ES-I3 (cell line): ENCODE measurements at regions not wholly inside any gene's neighbourhood (a gene's known extent, or its start where the extent isn't known, plus 50 kb on each side); places are given as distances from the start of the nearest gene placed in this dataset.
"Not testable (repeated sequence)": the region's sequence is repeated elsewhere in the genome, so short reads cannot be mapped to it uniquely, and the experiment has no call there.

Source experiments
- H3K36me3 ChIP-seq: 2 replicates; pipeline ENCODE4 v1.6.1; 2013; ENCODE audit warnings: mild to moderate bottlenecking, low read length, control low read depth, moderate library complexity; ENCODE audit not compliant: insufficient read depth
- H3K4me1 ChIP-seq: 2 replicates; pipeline ENCODE4 v1.6.1; 2013; ENCODE audit warnings: mild to moderate bottlenecking, control low read depth, low read length; ENCODE audit not compliant: insufficient read depth
- H3K9ac ChIP-seq: 2 replicates; pipeline ENCODE4 v1.6.1; 2013; ENCODE audit warnings: low read depth, mild to moderate bottlenecking, low read length, moderate library complexity
- H3K9me3 ChIP-seq: 2 replicates; pipeline ENCODE4 v1.6.1; 2013; ENCODE audit warnings: mild to moderate bottlenecking, low read length, moderate library complexity; ENCODE audit not compliant: control insufficient read depth, insufficient read depth

DNA sequence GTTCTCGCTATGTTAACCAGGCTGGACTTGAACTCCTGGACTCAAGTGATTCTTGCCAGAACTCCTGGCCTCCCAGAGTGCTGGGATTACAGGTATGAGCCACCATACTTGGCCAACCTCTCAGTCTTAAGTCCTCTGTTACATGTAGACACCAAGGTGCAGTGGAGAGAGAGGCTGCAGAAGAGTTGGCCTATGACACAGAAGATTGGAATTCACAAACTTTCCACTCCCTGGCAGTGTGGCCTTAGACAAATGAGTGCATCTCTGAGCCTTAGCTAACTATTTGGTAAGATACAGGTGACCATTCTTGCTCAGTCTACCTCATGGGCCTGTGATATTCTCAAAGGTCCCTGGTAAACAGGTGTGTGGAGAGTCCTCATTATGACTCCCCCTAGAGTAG, 159.7 kb downstream of the MYCN start:
- no peaks in the 10 kb centered on the region for H3K36me3 ChIP-seq
- no peaks in the 10 kb centered on the region for H3K9me3 ChIP-seq
- H3K4me1 ChIP-seq, result peaks cover 39% of the 10 kb centered on the region
- no peak overlapping the region for H3K9ac ChIP-seq

DNA sequence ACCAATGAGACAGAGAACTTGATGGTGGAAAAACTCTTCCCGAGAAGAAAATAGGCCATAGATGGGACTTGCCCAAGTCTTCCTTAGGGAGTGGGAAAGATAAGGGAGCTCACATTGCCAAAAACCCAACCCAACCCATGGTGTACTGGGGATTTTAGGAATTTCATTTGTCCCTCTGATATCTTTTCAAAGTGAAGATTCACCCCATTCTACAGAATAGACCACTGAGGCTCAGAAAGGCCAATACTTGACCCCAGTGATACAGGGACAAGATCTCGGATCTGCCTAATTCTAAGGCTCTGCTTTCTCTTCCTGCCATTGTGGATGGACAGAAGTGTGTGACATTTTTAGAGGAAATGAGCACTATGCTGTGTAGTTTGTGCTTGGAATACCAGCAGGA, 159.0 kb downstream of the MYCN start:
- Histone ChIP-seq H3K9me3 (no peaks in the 10 kb centered on the region), H3K36me3 (no peaks in the 10 kb centered on the region), H3K9ac (no peak overlapping the region), H3K4me1 (peaks cover 32% of the 10 kb centered on the region)

DNA sequence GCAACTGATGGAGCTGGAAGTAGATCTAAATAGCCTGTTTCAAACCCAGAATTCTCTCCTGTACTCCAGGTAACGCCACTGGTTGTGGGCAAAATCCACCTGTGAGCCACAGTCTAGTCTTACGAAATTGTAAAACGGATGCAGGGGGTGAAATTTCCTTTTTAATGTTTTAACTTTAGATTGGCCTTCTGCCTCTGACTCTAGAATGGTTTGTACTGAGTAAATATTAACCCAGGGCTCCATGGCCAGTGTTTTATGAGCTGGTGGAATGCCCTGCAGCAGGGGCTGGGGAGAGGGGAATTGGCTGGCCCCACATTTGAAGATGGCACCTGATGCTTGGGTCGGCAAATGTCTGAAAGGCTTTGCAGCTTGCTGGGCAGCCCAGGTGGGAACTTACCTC, 156.6 kb downstream of the MYCN start:
- H3K9ac ChIP-seq, result no peak overlapping the region
- no peaks in the 10 kb centered on the region for H3K36me3 ChIP-seq
- no peaks in the 10 kb centered on the region for H3K9me3 ChIP-seq
- H3K4me1 ChIP-seq, result peaks cover 12% of the 10 kb centered on the region

DNA sequence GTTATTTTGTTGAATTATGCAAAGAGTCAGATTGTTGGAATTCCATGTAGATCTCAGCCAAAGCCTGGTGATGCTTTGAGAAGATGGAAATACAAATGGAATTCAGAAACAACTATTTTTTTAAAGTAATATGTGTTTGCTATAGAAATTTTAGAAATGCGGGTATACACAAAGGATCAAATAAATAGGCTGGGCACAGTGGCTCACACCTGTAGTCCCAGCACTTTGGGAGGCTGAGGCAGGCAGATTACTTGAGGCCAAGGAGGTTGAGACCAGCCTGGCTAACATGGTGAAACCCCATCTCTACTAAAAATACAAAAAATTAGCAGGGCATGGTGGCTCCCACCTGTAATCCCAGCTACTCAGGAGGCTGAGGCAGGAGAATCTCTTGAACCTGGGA, 155.1 kb downstream of the MYCN start:
- H3K4me1 ChIP-seq, H3K9ac ChIP-seq, H3K36me3 ChIP-seq, H3K9me3 ChIP-seq: not testable (repeated sequence)

DNA sequence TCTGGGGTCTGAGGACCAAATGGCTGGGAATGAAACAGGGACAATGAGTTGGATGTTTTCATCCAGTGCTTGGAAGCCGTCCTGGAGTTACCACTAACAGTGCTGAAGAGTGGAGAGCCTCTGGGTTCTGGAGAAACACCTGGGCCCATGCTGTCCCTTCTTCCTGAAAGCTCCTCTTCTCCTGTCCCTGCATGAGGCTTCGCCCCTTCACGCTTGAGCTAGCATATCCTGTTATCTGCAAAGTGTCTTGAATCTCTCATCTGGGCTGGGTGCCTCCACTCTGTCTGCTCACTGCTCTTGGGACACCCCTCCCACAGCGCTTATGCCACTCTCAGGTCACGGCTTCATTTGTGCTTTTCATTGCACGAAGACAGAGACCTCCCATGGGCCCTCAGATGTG, 154.5 kb downstream of the MYCN start:
- Histone ChIP-seq H3K9me3 (no peaks in the 10 kb centered on the region), H3K9ac (no peak overlapping the region), H3K36me3 (no peaks in the 10 kb centered on the region; the same call in 1 of the 2 replicates), H3K4me1 (no peaks in the 10 kb centered on the region)

GRCh38 chr2:16093639-16094529, 153.5 kb downstream of the MYCN start:
- no peaks in the 10 kb centered on the region; the same call in 1 of the 2 replicates for H3K36me3 ChIP-seq
- H3K4me1 ChIP-seq, result no peaks in the 10 kb centered on the region
- no peak overlapping the region for H3K9ac ChIP-seq
- no peaks in the 10 kb centered on the region for H3K9me3 ChIP-seq

GRCh38 chr2:16092861-16093638, 152.7 kb downstream of the MYCN start:
- Histone ChIP-seq H3K36me3 (no peaks in the 10 kb centered on the region; the same call in 1 of the 2 replicates), H3K4me1 (no peaks in the 10 kb centered on the region), H3K9ac (no peak overlapping the region), H3K9me3 (no peaks in the 10 kb centered on the region)

- no peaks in the 10 kb centered on the region; the same call in 1 of the 2 replicates for H3K36me3 ChIP-seq
- no peak overlapping the region for H3K9ac ChIP-seq
- no peaks in the 10 kb centered on the region for H3K4me1 ChIP-seq
- H3K9me3 ChIP-seq, result no peaks in the 10 kb centered on the region
These were observed 151.4 kb downstream of the MYCN start for GRCh38 chr2:16091576-16092282.

GRCh38 chr2:16090650-16091575, 150.6 kb downstream of the MYCN start:
- Histone ChIP-seq H3K4me1 (no peaks in the 10 kb centered on the region), H3K9ac (no peak overlapping the region), H3K9me3 (no peaks in the 10 kb centered on the region), H3K36me3 (no peaks in the 10 kb centered on the region; the same call in 1 of the 2 replicates)

- H3K36me3 ChIP-seq, H3K9me3 ChIP-seq, H3K9ac ChIP-seq, H3K4me1 ChIP-seq: not testable (repeated sequence)
These were observed 149.1 kb downstream of the MYCN start for GRCh38 chr2:16089491-16089890.

GRCh38 chr2:16088802-16089112, 148.4 kb downstream of the MYCN start:
- Histone ChIP-seq H3K4me1 (peaks cover 2% of the 10 kb centered on the region), H3K9me3 (no peaks in the 10 kb centered on the region), H3K36me3 (no peaks in the 10 kb centered on the region; the same call in 1 of the 2 replicates), H3K9ac (no peak overlapping the region)

DNA sequence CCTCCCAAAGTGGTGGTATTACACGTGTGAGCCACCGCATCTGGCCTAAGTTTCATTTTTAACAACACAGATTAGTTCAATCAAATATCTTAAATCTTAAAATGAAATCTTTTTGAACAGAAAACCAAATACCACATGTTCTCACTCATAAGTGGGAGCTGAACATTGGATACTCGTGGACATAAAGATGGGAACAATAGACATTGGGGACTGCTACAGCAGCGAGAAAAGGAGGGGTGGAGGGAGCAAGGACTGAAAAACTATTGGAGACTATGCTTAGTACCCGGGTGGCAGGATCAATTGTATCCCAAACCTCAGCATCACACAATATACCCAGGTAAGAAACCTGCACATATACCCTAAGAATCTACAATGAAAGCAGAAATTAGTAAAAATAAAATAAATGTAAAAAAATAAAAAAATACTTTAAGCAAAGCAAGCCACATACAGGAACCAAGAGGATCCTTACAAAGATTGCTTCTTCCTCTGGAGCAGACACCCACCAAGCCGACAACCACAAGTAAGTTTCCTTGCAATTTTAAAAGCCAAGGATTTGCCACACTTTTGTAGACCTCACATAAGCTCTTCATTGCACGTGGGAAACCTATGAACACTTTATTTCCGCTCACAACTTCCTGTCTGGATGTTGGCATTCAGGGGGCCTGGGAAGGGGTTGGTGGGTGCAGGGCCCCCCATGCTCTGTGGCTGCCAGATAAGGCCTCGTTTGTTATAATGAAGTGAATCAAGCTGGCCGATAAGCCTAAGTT, 147.9 kb downstream of the MYCN start:
- Histone ChIP-seq H3K9me3 (no peaks in the 10 kb centered on the region), H3K36me3 (no peaks in the 10 kb centered on the region; the same call in 1 of the 2 replicates), H3K9ac (no peak overlapping the region), H3K4me1 (peaks cover 6% of the 10 kb centered on the region)

DNA sequence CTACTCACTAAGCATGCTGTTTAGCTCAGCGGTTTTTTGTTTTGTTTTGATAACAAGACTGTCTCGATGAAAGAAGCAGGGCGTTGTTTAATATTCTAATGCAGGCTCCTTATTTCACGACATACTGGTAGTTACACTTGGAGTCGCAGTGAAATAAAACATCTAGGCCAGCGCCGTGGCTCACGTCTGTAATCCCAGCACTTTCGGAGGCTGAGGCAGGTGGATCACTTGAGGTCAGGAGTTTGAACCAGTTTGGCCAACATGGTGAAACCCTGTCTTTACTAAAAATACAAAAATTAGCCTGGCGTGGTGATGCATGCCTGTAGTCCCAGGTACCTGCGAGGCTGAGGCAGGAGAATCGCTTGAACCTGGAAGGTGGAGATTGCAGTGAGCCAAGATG, 145.8 kb downstream of the MYCN start:
- H3K9me3 ChIP-seq, H3K4me1 ChIP-seq, H3K9ac ChIP-seq, H3K36me3 ChIP-seq: not testable (repeated sequence)
